SK-N-SH (cell line): ENCODE measurements at regions not wholly inside any gene's neighbourhood (a gene's known extent, or its start where the extent isn't known, plus 50 kb on each side); places are given as distances from the start of the nearest gene placed in this dataset.

Source experiments
- CTCF ChIA-PET: fragments of 300-600, 350-600 bp; formaldehyde crosslinking; extraction: SDS; loops from one replicate; lab custom pipeline; 2021; lab: Yijun Ruan, JAX
- POLR2A ChIA-PET: fragments of 350-600 bp; sonication (Branson Sonifier 250); formaldehyde crosslinking; extraction: SDS; loops from one replicate; lab custom pipeline; 2020; ENCODE audit warnings: antibody characterized with exemption, inconsistent platforms; lab: Yijun Ruan, JAX
- DNase-seq: peaks from one replicate; pipeline ENCODE4 v3.0.0; 2012
- H2AFZ ChIP-seq: fragments of 200-600 bp; sonication (generic); 2 replicates; pipeline ENCODE4 v1.8.1; 2016; ENCODE audit warnings: antibody characterized with exemption, mild to moderate bottlenecking, low read depth
- H3F3A ChIP-seq: fragments of 200-600 bp; sonication (generic); replicated peaks from 2 replicates; pipeline ENCODE3; 2016; ENCODE audit warnings: antibody characterized with exemption, mild to moderate bottlenecking; ENCODE audit not compliant: insufficient read depth
- H3K27ac ChIP-seq, 2 experiments: fragments of 200-500 bp in 1 of 2; fragments of 200-600 bp in 1 of 2; sonication (Bioruptor generic) in 1 of 2; sonication (generic), shearing (Covaris generic) in 1 of 2; 2 replicates each; pipeline versions ENCODE4 v1.5.1 to v1.6.1; 2014 to 2016; ENCODE audit warnings: low read depth in 2 of 2, inconsistent platforms in 1 of 2, low read length in 1 of 2, mild to moderate bottlenecking in 1 of 2, mixed read lengths in 1 of 2
- H3K27me3 ChIP-seq: fragments of 200-600 bp; sonication (generic), shearing (Covaris generic); 2 replicates; pipeline ENCODE4 v1.6.1; 2016; ENCODE audit warnings: mixed run types; ENCODE audit not compliant: insufficient read depth
- H3K36me3 ChIP-seq, 2 experiments: fragments of 200-500 bp in 1 of 2; fragments of 200-600 bp in 1 of 2; sonication (Bioruptor generic) in 1 of 2; sonication (generic) in 1 of 2; replicated peaks in 1 of 2; 2 replicates each; pipeline versions ENCODE3 to v1.5.1; 2014 to 2016; ENCODE audit warnings: low read length in 1 of 2, mild to moderate bottlenecking in 1 of 2; ENCODE audit not compliant: insufficient read depth in 2 of 2, control insufficient read depth in 1 of 2
- H3K4me1 ChIP-seq, 2 experiments: fragments of 200-500 bp in 1 of 2; fragments of 200-600 bp in 1 of 2; sonication (Bioruptor generic) in 1 of 2; sonication (generic), shearing (Covaris generic) in 1 of 2; 2 replicates each; pipeline versions ENCODE4 v1.5.1 to v1.6.1; 2014 to 2016; ENCODE audit warnings: low read depth in 1 of 2, low read length in 1 of 2, mixed run types in 1 of 2; ENCODE audit not compliant: insufficient read depth in 2 of 2, control insufficient read depth in 1 of 2
- H3K4me2 ChIP-seq: fragments of 200-600 bp; sonication (generic), shearing (Covaris generic); 2 replicates; pipeline ENCODE4 v1.6.1; 2017; ENCODE audit warnings: mixed run types
- H3K4me3 ChIP-seq, 2 experiments: fragments of 200-500 bp in 1 of 2; fragments of 200-600 bp in 1 of 2; sonication (Bioruptor generic) in 1 of 2; sonication (generic), shearing (Covaris generic) in 1 of 2; 2 replicates each; pipeline versions ENCODE4 v1.5.1 to v1.8.1; 2014 to 2016; ENCODE audit warnings: low read depth in 2 of 2, inconsistent platforms in 1 of 2, low read length in 1 of 2, mild to moderate bottlenecking in 1 of 2, mixed read lengths in 1 of 2, moderate library complexity in 1 of 2
- H3K79me2 ChIP-seq: fragments of 200-600 bp; sonication (generic); 2 replicates; pipeline ENCODE4 v1.8.1; 2017; ENCODE audit warnings: mild to moderate bottlenecking; ENCODE audit not compliant: insufficient read depth
- H3K9ac ChIP-seq: fragments of 200-600 bp; sonication (generic); 2 replicates; pipeline ENCODE4 v1.6.1; 2017; ENCODE audit warnings: mixed run types
- H3K9me2 ChIP-seq: fragments of 200-600 bp; sonication (generic); 2 replicates; pipeline ENCODE4 v1.6.1; 2017; ENCODE audit warnings: mixed run types
- H3K9me3 ChIP-seq: fragments of 200-600 bp; sonication (generic); 2 replicates; pipeline ENCODE4 v1.6.1; 2017; ENCODE audit warnings: mixed run types, mild to moderate bottlenecking, moderate library complexity
- H4K20me1 ChIP-seq: fragments of 200-600 bp; sonication (generic); 2 replicates; pipeline ENCODE4 v1.6.1; 2017; ENCODE audit warnings: mild to moderate bottlenecking, mixed run types; ENCODE audit not compliant: insufficient read depth
- CHD2 ChIP-seq: fragments of 150-350 bp; IDR thresholded peaks from 2 replicates; pipeline ENCODE4 v1.6.1; 2018; ENCODE audit warnings: low read length; ENCODE audit not compliant: partially characterized antibody
- CTCF ChIP-seq: fragments of 200-600 bp; sonication (generic); IDR thresholded peaks from 2 replicates; pipeline ENCODE4 v1.6.1; 2017; ENCODE audit warnings: antibody characterized with exemption, mild to moderate bottlenecking, moderate library complexity
- EP300 ChIP-seq, 2 experiments: IDR thresholded peaks; 2 replicates each; pipeline versions ENCODE4 v1.4.0 to v1.6.1; 2012; ENCODE audit warnings: borderline replicate concordance in 1 of 2, low read depth in 1 of 2, low read length in 1 of 2
- FOSL2 ChIP-seq: IDR thresholded peaks from 2 replicates; pipeline ENCODE4 v1.4.0; 2012; ENCODE audit warnings: low read depth, mild to moderate bottlenecking, moderate library complexity, borderline replicate concordance
- FOXJ3 ChIP-seq: sonication (generic); formaldehyde crosslinking; IDR thresholded peaks from 2 replicates; pipeline ENCODE4 v1.5.1; 2020; ENCODE audit warnings: mild to moderate bottlenecking, missing genetic modification reagents
- MEF2A ChIP-seq: IDR thresholded peaks from 2 replicates; pipeline ENCODE4 v1.4.0; 2012; ENCODE audit warnings: low read depth, borderline replicate concordance
- NFIC ChIP-seq: IDR thresholded peaks from 2 replicates; pipeline ENCODE4 v1.4.0; 2012; ENCODE audit warnings: borderline replicate concordance
- NRF1 ChIP-seq: IDR thresholded peaks from 2 replicates; pipeline ENCODE4 v1.6.1; 2012; ENCODE audit warnings: low read depth, mild to moderate bottlenecking, low read length
- RAD21 ChIP-seq: IDR thresholded peaks from 2 replicates; pipeline ENCODE4 v1.6.1; 2012; ENCODE audit warnings: mild to moderate bottlenecking, low read length
- RCOR1 ChIP-seq: fragments of 150-350 bp; IDR thresholded peaks from 2 replicates; pipeline ENCODE4 v1.6.1; 2017; ENCODE audit warnings: antibody characterized with exemption, low read length
- RFX5 ChIP-seq: IDR thresholded peaks from 2 replicates; pipeline ENCODE4 v1.6.1; 2012; ENCODE audit warnings: mild to moderate bottlenecking, improper control_type of control experiment, low read length
- RXRA ChIP-seq: IDR thresholded peaks from 2 replicates; pipeline ENCODE4 v1.4.0; 2012; ENCODE audit warnings: low read depth, mild to moderate bottlenecking, borderline replicate concordance
- SIN3A ChIP-seq: IDR thresholded peaks from 2 replicates; pipeline ENCODE4 v1.6.1; 2012; ENCODE audit warnings: low read depth, mild to moderate bottlenecking, low read length, moderate library complexity, borderline replicate concordance
- SMC3 ChIP-seq: IDR thresholded peaks from 2 replicates; pipeline ENCODE4 v1.6.1; 2012; ENCODE audit warnings: low read depth, low read length, improper control_type of control experiment
- TAF1 ChIP-seq: IDR thresholded peaks from 2 replicates; pipeline ENCODE4 v1.6.1; 2012; ENCODE audit warnings: low read depth, mild to moderate bottlenecking, low read length, moderate library complexity, borderline replicate concordance
- TCF12 ChIP-seq: IDR thresholded peaks from 2 replicates; pipeline ENCODE4 v1.4.0; 2012
- TEAD4 ChIP-seq: IDR thresholded peaks from 2 replicates; pipeline ENCODE4 v1.4.0; 2012; ENCODE audit warnings: mild to moderate bottlenecking, borderline replicate concordance; ENCODE audit not compliant: insufficient read depth
- ZBTB33 ChIP-seq: IDR thresholded peaks from 2 replicates; pipeline ENCODE4 v1.4.0; 2012; ENCODE audit warnings: low read depth, borderline replicate concordance
- WGBS: methylation state at CpG from one replicate; pipeline ENCODE4 v1.1.6; 2017; ENCODE audit warnings: low lambda C conversion rate; 5-methylcytosine and 5-hydroxymethylcytosine counted together
- TF ChIP-seq, protein P1 (sequence below): IDR thresholded peaks from 2 replicates; pipeline ENCODE4 v1.4.0; 2012; ENCODE audit warnings: low read depth
- TF ChIP-seq, protein P2 (sequence below): IDR thresholded peaks from 2 replicates; pipeline ENCODE4 v1.6.1; 2012; ENCODE audit warnings: mild to moderate bottlenecking, low read depth, low read length, moderate library complexity

GRCh38 chr1:38300616-38301015 is 254.0 kb upstream of the POU3F1 start (continued):
- TF ChIP-seq CTCF (no peak), SIN3A (no peak), RAD21 (no peak), SMC3 (no peak)

GRCh38 chr1:38297842-38298241 is 251.2 kb upstream of the POU3F1 start:
- Histone ChIP-seq H3K4me2 (no peak overlapping the region), H3K27ac (no peak overlapping the region), H3K79me2 (no peaks in the 10 kb centered on the region), H3K9ac (no peak overlapping the region), H3K9me3 (no peaks in the 10 kb centered on the region), H4K20me1 (no peaks in the 10 kb centered on the region), H3K4me1 (peaks cover 0 to 4% of the 10 kb centered on the region in 2 experiments; a peak in 1 of 4 replicates), H2AFZ (no peak overlapping the region), H3K9me2 (no peaks in the 10 kb centered on the region), H3K36me3 (no peaks in the 10 kb centered on the region), H3K27me3 (peaks cover 13% of the 10 kb centered on the region; the same call in 1 of the 2 replicates), H3K4me3 (no peak overlapping the region), H3F3A (no peaks in the 10 kb centered on the region)
- 9% methylated on average over 5 of the region's 5 CpGs for WGBS
- no peak for DNase-seq
- ChIA-PET POLR2A (no interaction called here), CTCF (no interaction called here)
- TF ChIP-seq, protein P1, sequence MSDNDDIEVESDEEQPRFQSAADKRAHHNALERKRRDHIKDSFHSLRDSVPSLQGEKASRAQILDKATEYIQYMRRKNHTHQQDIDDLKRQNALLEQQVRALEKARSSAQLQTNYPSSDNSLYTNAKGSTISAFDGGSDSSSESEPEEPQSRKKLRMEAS: no peak
- TF ChIP-seq EP300 (IDR thresholded peaks at IDR 0.05; ENCODE audit: borderline replicate concordance in 1 of 2, low read depth in 1 of 2, low read length in 1 of 2) (no peak), FOXJ3 (CRISPR knock-in tag) (no peak), FOSL2 (no peak), TEAD4 (no peak), RCOR1 (no peak), MEF2A (no peak), TAF1 (no peak), RFX5 (no peak), TCF12 (no peak), CTCF (no peak), ZBTB33 (no peak), RXRA (no peak), NRF1 (no peak), CHD2 (no peak), SMC3 (no peak), NFIC (no peak)
- TF ChIP-seq, protein P2, sequence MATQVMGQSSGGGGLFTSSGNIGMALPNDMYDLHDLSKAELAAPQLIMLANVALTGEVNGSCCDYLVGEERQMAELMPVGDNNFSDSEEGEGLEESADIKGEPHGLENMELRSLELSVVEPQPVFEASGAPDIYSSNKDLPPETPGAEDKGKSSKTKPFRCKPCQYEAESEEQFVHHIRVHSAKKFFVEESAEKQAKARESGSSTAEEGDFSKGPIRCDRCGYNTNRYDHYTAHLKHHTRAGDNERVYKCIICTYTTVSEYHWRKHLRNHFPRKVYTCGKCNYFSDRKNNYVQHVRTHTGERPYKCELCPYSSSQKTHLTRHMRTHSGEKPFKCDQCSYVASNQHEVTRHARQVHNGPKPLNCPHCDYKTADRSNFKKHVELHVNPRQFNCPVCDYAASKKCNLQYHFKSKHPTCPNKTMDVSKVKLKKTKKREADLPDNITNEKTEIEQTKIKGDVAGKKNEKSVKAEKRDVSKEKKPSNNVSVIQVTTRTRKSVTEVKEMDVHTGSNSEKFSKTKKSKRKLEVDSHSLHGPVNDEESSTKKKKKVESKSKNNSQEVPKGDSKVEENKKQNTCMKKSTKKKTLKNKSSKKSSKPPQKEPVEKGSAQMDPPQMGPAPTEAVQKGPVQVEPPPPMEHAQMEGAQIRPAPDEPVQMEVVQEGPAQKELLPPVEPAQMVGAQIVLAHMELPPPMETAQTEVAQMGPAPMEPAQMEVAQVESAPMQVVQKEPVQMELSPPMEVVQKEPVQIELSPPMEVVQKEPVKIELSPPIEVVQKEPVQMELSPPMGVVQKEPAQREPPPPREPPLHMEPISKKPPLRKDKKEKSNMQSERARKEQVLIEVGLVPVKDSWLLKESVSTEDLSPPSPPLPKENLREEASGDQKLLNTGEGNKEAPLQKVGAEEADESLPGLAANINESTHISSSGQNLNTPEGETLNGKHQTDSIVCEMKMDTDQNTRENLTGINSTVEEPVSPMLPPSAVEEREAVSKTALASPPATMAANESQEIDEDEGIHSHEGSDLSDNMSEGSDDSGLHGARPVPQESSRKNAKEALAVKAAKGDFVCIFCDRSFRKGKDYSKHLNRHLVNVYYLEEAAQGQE: no peak
